ENCODE measurements at regions not wholly inside any gene's neighbourhood (a gene's known extent, or its start where the extent isn't known, plus 50 kb on each side); places are given as distances from the start of the nearest gene placed in this dataset.

DNA sequence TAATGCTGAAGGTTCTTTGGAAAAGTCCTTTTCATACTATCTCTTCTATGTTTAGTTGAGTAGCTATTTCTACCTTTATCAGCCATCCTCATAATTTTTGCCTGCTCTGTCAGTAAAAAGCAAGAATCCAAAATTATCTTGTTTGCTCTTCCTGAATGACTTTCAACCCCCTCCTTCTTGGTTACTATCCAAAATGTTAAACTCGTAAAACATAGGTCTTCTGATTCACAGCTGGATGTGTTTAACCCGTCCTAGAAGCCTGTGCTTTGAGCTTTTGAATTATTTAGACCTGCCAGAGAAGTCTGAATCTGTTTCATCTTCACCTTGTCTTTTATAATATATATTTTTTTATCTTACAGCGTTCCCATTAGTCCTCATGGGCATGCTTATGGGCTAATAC lies 136.4 kb upstream of the MDFIC start:
- Histone ChIP-seq H3K4me2 (ENCODE audit: low read length) (no peak overlapping the region), H3K27ac (ENCODE audit: low read depth, low read length) (no peak overlapping the region), H3K4me1 (ENCODE audit: control insufficient read depth in 1 of 2, insufficient read depth in 2 of 2, low read length in 2 of 2) (no peaks in the 10 kb centered on the region), H3K9ac (ENCODE audit: low read length) (no peak overlapping the region), H2AFZ (ENCODE audit: low read depth, low read length, poor library complexity, severe bottlenecking) (no peak overlapping the region), H3K27me3 (ENCODE audit: insufficient read depth, low read length) (no peaks in the 10 kb centered on the region), H3K79me2 (ENCODE audit: insufficient read depth, low read length) (no peaks in the 10 kb centered on the region), H3K9me3 (ENCODE audit: control insufficient read depth in 1 of 2, insufficient read depth in 1 of 2, low read depth in 1 of 2, low read length in 2 of 2) (no peaks in the 10 kb centered on the region), H3K9me2 (ENCODE audit: insufficient read depth) (no peaks in the 10 kb centered on the region), H4K20me1 (ENCODE audit: insufficient read depth) (no peaks in the 10 kb centered on the region), H3K4me3 (replicated peaks in 1 of 2; ENCODE audit: low read depth in 1 of 2, low read length in 2 of 2) (no peak overlapping the region), H3K36me3 (ENCODE audit: control insufficient read depth in 1 of 2, insufficient read depth in 2 of 2, low read length in 2 of 2) (no peaks in the 10 kb centered on the region)
- no TSS peak for BruUV-seq (replicated peaks)
- RAD21 ChIA-PET (ENCODE audit: low non-redundant PET in 1 of 2, low total read pairs in 2 of 2, uncharacterized antibody in 2 of 2, unreplicated experiment in 2 of 2): no interaction called here
- POLR2A ChIA-PET: no interaction called here
- DNase-seq (ENCODE audit: low read depth, low spot score) (no peak), ATAC-seq (no peak)
- intact Hi-C loops (cut with micrococcal nuclease): no loop called here
- CTCF ChIA-PET: no interaction called here
- no peak for TF ChIP-seq EZH2 (IDR thresholded peaks at IDR 0.05)
- TF ChIP-seq SRF (IDR thresholded peaks at IDR 0.05; ENCODE audit: low read depth): no peak
- TF ChIP-seq, protein P1, sequence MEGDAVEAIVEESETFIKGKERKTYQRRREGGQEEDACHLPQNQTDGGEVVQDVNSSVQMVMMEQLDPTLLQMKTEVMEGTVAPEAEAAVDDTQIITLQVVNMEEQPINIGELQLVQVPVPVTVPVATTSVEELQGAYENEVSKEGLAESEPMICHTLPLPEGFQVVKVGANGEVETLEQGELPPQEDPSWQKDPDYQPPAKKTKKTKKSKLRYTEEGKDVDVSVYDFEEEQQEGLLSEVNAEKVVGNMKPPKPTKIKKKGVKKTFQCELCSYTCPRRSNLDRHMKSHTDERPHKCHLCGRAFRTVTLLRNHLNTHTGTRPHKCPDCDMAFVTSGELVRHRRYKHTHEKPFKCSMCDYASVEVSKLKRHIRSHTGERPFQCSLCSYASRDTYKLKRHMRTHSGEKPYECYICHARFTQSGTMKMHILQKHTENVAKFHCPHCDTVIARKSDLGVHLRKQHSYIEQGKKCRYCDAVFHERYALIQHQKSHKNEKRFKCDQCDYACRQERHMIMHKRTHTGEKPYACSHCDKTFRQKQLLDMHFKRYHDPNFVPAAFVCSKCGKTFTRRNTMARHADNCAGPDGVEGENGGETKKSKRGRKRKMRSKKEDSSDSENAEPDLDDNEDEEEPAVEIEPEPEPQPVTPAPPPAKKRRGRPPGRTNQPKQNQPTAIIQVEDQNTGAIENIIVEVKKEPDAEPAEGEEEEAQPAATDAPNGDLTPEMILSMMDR (IDR thresholded peaks at IDR 0.05 in 2 of 3, conservative IDR thresholded peaks at IDR 0.05 in 1 of 3; ENCODE audit: borderline replicate concordance in 1 of 3, insufficient read depth in 1 of 3, low read depth in 2 of 3, low read length in 2 of 3): no peak
- TF ChIP-seq, protein P2, sequence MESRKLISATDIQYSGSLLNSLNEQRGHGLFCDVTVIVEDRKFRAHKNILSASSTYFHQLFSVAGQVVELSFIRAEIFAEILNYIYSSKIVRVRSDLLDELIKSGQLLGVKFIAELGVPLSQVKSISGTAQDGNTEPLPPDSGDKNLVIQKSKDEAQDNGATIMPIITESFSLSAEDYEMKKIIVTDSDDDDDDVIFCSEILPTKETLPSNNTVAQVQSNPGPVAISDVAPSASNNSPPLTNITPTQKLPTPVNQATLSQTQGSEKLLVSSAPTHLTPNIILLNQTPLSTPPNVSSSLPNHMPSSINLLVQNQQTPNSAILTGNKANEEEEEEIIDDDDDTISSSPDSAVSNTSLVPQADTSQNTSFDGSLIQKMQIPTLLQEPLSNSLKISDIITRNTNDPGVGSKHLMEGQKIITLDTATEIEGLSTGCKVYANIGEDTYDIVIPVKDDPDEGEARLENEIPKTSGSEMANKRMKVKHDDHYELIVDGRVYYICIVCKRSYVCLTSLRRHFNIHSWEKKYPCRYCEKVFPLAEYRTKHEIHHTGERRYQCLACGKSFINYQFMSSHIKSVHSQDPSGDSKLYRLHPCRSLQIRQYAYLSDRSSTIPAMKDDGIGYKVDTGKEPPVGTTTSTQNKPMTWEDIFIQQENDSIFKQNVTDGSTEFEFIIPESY (IDR thresholded peaks at IDR 0.05; ENCODE audit: extremely low read depth, insufficient replicate concordance, low read length): no peak
- TF ChIP-seq EZH2phosphoT487 (IDR thresholded peaks at IDR 0.05; ENCODE audit: borderline replicate concordance): no peak
- TF ChIP-seq, protein P3, sequence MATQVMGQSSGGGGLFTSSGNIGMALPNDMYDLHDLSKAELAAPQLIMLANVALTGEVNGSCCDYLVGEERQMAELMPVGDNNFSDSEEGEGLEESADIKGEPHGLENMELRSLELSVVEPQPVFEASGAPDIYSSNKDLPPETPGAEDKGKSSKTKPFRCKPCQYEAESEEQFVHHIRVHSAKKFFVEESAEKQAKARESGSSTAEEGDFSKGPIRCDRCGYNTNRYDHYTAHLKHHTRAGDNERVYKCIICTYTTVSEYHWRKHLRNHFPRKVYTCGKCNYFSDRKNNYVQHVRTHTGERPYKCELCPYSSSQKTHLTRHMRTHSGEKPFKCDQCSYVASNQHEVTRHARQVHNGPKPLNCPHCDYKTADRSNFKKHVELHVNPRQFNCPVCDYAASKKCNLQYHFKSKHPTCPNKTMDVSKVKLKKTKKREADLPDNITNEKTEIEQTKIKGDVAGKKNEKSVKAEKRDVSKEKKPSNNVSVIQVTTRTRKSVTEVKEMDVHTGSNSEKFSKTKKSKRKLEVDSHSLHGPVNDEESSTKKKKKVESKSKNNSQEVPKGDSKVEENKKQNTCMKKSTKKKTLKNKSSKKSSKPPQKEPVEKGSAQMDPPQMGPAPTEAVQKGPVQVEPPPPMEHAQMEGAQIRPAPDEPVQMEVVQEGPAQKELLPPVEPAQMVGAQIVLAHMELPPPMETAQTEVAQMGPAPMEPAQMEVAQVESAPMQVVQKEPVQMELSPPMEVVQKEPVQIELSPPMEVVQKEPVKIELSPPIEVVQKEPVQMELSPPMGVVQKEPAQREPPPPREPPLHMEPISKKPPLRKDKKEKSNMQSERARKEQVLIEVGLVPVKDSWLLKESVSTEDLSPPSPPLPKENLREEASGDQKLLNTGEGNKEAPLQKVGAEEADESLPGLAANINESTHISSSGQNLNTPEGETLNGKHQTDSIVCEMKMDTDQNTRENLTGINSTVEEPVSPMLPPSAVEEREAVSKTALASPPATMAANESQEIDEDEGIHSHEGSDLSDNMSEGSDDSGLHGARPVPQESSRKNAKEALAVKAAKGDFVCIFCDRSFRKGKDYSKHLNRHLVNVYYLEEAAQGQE (IDR thresholded peaks at IDR 0.05; ENCODE audit: low read depth): no peak
- TF ChIP-seq FOSL1 (IDR thresholded peaks at IDR 0.05; ENCODE audit: low read depth): no peak
- TF ChIP-seq ZNF274 (IDR thresholded peaks at IDR 0.05; ENCODE audit: low read depth, low read length): no peak

Measured in HCT116 (cell line).